BE2C (cell line): ENCODE measurements at regions not wholly inside any gene's neighbourhood (a gene's known extent, or its start where the extent isn't known, plus 50 kb on each side); places are given as distances from the start of the nearest gene placed in this dataset.
"Not testable (repeated sequence)": the region's sequence is repeated elsewhere in the genome, so short reads cannot be mapped to it uniquely, and the experiment has no call there.

Experiments
- DNase-seq: peaks from one replicate; pipeline ENCODE4 v3.0.0-alpha.2; 2020
- H3K27me3 ChIP-seq: fragments of 250-450 bp; sonication (Bioruptor Pico); 2 replicates; pipeline ENCODE4 v1.5.1; 2020; ENCODE audit warnings: mild to moderate bottlenecking
- H3K36me3 ChIP-seq: fragments of 250-450 bp; sonication (Bioruptor Pico); 2 replicates; pipeline ENCODE4 v1.5.1; 2020; ENCODE audit warnings: mild to moderate bottlenecking
- H3K4me1 ChIP-seq: fragments of 250-450 bp; sonication (Bioruptor Pico); 2 replicates; pipeline ENCODE4 v1.5.1; 2020
- H3K4me3 ChIP-seq: 2 replicates; pipeline ENCODE4 v1.5.1; 2011; ENCODE audit warnings: low read depth, low read length
- H3K9me3 ChIP-seq: fragments of 250-450 bp; sonication (Bioruptor Pico); 2 replicates; pipeline ENCODE4 v1.5.1; 2020
- CTCF ChIP-seq: IDR thresholded peaks from 2 replicates; pipeline ENCODE4 v1.5.1; 2012; ENCODE audit warnings: mild to moderate bottlenecking, low read depth, low read length

- Histone ChIP-seq H3K4me3 (no peak overlapping the region), H3K4me1 (no peaks in the 10 kb centered on the region), H3K27me3 (no peaks in the 10 kb centered on the region), H3K36me3 (no peaks in the 10 kb centered on the region), H3K9me3 (no peaks in the 10 kb centered on the region; the same call in 1 of the 2 replicates)
- DNase-seq, result no peak
- TF ChIP-seq CTCF, result no peak
Observed at GRCh38 chr10:16146993-16147392, 286.7 kb upstream of the MINDY3 start.

DNA sequence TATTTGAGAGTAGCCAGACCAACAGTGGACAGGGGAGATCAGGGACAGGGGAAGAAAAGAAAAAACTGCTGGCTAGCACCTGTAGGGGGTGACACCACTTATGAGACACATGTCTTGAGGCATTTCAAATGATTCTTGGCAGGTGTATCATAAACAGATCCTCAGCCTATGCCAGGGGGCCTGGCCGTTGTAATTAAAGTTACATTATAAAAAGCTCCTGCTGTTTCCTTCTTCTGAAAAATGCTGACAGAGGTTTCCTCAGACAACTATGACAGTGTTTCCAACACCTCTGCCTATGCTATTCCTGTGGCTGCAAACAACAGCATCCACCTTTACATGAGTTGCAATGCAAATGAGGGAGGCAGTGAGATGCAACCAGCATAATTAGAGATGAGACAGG lies 281.0 kb upstream of the PTER start:
- Histone ChIP-seq H3K4me3 (no peak overlapping the region), H3K9me3 (no peaks in the 10 kb centered on the region), H3K4me1 (no peaks in the 10 kb centered on the region), H3K36me3 (no peaks in the 10 kb centered on the region), H3K27me3 (no peaks in the 10 kb centered on the region)
- no peak for DNase-seq
- no peak for TF ChIP-seq CTCF

DNA sequence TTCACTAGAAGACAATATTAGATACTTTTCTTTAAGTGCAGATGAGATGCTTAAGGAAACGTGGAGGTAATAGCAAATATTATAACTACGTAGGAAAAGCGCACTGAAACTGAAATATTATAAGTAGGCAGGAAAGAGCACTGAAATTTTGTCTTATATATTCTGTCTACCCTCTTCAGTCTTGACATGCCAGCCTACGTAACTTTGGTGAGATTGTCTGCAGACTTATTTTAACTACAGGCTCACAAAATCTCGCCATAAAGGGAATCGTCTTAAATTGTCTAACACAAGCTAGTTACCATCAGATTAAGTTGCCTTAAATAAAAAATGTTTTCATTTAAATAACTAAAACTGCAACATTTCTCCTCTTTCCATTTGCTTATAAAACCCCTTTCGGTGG lies 280.1 kb upstream of the PTER start:
- H3K4me3 ChIP-seq, result no peak overlapping the region
- no peaks in the 10 kb centered on the region for H3K27me3 ChIP-seq
- no peaks in the 10 kb centered on the region for H3K4me1 ChIP-seq
- H3K9me3 ChIP-seq, result no peaks in the 10 kb centered on the region
- no peak for DNase-seq
- no peaks in the 10 kb centered on the region for H3K36me3 ChIP-seq
- no peak for TF ChIP-seq CTCF

DNA sequence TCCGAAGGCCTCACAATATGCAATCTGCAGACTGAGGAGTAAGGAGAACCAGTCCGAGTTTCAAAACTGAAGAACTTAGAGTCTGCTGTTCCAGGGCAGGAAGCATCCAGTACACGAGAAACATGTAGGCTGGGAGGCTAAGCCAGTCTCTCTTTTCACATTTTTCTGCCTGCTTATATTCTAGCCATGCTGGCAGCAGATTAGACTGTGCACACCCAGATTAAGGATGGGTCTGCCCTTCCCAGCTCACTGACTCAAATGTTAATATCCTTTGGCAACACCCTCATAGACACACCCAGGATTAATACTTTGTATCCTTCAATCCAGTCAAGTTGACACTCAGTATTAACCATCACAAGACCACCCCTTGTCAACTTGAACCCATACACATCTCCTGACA lies 271.7 kb upstream of the PTER start:
- not testable (repeated sequence) for H3K36me3 ChIP-seq, H3K4me1 ChIP-seq, H3K9me3 ChIP-seq, DNase-seq, H3K27me3 ChIP-seq, H3K4me3 ChIP-seq

DNA sequence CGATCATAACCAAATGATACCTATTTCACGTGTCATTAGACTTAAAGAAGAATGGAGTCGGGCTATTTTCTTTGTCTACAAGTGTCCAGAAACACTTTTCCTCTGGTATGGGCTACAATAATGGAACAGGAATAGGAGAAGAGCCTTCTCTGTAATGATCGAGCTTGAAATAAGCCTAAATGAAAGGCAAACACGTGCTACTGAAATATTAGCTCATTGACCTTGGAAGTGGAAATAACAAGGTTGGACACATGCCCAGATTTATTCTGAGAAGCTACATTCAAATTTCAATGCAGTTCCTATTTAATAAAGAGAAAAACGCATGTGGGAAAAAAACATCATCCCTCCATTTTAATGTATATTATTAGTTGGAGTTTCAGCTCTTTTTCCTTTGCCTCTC lies 254.7 kb upstream of the PTER start:
- no peaks in the 10 kb centered on the region for H3K4me1 ChIP-seq
- no peaks in the 10 kb centered on the region for H3K27me3 ChIP-seq
- DNase-seq, result no peak
- no peaks in the 10 kb centered on the region for H3K36me3 ChIP-seq
- no peak for TF ChIP-seq CTCF
- no peak overlapping the region for H3K4me3 ChIP-seq
- no peaks in the 10 kb centered on the region for H3K9me3 ChIP-seq

GRCh38 chr10:16182688-16183087 lies 254.1 kb upstream of the PTER start:
- Histone ChIP-seq H3K4me3 (no peak overlapping the region), H3K27me3 (no peaks in the 10 kb centered on the region), H3K4me1 (no peaks in the 10 kb centered on the region), H3K36me3 (no peaks in the 10 kb centered on the region), H3K9me3 (no peaks in the 10 kb centered on the region)
- no peak for TF ChIP-seq CTCF
- no peak for DNase-seq

DNA sequence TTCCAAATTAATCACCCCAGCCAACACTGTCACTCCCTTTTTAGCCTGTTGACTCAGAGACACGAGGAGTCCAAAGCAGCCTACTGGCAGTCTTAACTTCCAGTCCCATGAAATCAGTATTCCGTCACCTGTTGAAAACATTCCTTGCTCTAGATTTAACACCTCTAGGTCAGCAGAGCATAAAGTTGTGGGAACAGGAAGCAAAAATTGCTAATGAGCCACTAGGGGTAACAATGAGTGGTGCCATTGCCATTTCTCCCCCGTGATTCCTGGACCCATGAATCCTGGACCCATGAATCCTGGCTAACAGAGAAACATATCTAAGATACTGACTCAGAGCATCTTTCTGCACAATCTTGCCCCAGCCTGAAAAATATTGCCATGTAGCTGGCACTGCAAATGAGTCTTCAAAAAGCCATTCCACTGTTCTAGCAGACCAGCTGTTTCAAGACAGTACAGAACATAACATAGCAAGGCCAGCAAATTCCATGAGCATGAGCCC lies 252.7 kb upstream of the PTER start:
- no peaks in the 10 kb centered on the region for H3K36me3 ChIP-seq
- H3K4me1 ChIP-seq, result no peaks in the 10 kb centered on the region
- H3K27me3 ChIP-seq, result no peaks in the 10 kb centered on the region
- H3K9me3 ChIP-seq, result no peaks in the 10 kb centered on the region
- no peak overlapping the region for H3K4me3 ChIP-seq
- no peak for DNase-seq
- no peak for TF ChIP-seq CTCF
